HG02610 (cell line): ENCODE measurements at regions not wholly inside any gene's neighbourhood (a gene's known extent, or its start where the extent isn't known, plus 50 kb on each side); places are given as distances from the start of the nearest gene placed in this dataset.
"Not testable (repeated sequence)": the region's sequence is repeated elsewhere in the genome, so short reads cannot be mapped to it uniquely, and the experiment has no call there.

Experiments used
- ATAC-seq: cut with Tn5 transposase; IDR thresholded peaks from one replicate; pipeline ENCODE4 v1.9.1; 2021; ENCODE audit warnings: mild to moderate bottlenecking, moderate library complexity; ENCODE audit not compliant: unreplicated experiment

DNA sequence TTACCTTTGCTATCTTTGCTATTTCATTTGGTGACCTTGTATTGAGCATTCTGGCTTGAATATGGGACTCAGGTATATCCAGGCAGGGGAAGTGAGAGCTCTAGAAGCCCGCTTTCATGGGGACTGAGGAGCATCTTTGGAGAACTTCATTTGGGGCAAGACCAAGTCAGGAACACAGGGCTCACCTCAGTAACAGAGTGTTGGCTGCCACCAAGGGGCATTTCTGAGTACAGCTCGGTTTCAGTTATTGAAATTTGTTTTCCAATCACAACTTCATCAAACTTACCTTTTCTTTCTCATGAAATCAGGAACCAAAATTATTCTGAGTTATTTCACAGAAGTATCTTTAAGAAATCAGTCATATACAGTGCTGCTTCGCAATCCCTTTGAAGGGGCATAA lies 337.2 kb downstream of the C7orf25 start:
- ATAC-seq = no peak

DNA sequence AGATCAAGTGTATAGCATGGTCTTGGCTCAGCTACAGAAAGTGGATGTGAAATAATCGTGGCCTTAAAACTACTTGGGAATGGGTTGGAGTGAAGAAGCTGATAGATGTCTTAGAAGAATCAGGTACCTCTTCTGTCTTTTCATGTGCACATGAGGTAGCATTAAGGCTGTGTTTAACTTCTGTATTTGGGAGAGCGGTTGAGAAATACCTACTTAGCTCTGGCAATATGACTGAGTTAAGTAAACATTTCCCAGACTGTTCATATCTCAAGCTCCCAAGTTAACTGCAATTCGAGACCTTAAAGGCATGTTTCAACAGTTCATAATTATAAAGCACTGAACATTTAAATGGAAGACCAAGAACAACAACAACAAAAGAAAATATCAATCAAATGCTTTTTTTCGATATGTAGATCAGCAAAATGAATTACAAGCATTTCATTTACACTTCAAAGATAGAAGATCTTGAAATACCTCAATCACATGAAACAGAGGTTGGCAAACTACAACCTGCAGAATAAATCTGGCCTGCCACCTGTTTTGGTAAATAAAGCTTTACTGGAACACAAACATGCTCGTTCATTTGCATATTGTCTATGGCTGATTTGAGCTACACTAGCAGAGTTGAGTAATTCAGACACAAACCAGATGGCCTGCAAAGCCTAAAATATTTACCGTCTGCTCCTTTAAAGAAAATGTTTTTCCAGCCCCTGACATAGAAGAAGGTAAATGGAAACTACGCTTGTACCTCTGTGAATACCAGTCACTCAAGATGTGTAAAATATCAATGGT lies 337.1 kb upstream of the GLI3 start:
- ATAC-seq = no peak

DNA sequence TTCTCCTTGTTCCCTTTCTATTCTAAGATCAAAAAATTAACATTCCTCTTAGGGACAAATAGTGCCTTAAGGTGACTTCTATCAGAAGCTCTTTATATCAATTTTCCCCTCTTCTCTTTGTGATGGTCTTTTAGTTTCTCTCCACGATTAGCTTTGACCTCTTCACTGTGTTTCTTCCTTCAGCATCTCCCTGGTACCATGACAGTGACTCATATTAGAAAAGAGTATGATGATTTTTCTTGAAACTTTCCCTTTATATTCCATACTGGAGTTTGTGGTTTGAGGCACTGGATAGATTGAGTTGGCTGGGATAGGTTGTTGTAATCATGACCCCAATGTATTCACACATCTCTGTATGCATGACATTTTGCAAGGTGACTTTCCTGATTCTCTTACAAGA lies 335.6 kb upstream of the GLI3 start:
- no peak for ATAC-seq

DNA sequence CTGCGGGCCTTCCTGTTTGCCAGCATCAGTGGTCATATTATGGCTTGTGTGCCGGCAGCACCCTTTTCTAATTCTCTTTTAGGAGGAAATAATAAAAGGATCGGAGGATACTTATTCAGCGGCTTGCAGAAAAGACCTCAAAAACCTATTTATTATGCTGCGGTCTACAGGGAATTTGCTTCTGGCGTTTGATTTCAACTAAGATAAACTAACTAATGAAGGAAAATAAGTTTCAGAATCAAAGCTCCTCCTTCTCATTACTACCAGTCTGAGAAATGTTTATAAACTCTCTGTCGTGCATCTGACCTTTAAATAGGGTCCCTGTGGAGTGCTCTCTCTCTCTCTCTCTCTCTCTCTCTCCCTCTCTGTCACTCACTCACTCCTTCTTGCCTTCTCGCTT lies 335.0 kb upstream of the GLI3 start:
- ATAC-seq = no peak

DNA sequence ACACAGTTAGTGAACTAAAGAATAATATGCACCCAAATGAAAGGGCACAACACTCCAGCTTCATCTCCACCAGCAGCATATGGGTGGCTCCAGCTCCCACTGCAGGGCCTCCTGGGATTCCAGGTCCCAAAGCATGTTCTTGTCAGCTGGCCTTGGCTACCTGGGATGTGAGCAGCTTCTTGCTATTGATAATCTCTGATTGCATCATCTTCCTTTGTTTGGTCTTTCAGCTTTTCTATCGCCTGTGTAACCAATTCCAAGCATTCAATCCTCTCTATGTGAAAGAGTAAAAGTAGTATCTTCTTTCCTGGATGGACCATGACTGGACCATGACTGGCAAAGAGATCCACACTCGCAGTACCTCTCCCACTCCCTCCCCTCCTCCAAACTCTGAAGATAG lies 333.9 kb upstream of the GLI3 start:
- ATAC-seq = no peak

DNA sequence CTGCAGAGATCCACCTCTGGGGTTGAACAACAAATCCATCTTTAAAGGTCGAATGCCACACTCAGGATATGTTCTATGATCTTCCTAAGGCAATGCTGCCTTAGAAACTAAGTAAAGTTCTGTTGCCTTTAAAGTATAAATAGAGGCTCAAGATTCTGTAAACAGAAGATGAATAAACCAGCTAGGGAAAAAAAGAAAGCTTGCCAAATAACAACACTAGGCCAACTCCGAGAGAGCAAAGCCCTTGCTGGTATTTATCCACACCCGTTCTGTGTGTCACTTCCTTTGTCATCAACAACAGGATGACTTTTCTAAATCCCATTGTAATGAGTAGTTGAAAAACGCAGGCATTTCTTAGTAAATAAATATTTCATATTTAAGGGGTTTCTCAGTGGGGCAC lies 330.0 kb upstream of the GLI3 start:
- ATAC-seq = no peak

DNA sequence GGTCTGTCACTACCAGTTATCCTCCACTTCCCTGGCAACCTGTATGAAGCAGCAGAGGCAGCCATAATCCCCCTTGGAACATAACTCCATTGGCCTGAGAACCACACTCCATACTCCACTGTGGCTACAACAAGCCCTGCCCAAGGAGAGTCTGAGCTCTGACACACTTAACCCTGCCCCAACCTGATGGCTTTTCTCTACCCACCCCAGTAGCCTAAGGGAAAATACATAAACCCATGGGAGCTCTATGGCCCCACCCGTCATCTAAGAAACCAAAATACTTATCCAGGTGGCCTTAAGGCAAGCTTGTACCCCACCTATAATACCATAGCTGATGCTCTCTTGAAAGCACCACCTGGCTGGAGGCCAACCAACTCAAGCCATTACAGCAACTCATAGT lies 324.8 kb upstream of the GLI3 start:
- no peak for ATAC-seq

DNA sequence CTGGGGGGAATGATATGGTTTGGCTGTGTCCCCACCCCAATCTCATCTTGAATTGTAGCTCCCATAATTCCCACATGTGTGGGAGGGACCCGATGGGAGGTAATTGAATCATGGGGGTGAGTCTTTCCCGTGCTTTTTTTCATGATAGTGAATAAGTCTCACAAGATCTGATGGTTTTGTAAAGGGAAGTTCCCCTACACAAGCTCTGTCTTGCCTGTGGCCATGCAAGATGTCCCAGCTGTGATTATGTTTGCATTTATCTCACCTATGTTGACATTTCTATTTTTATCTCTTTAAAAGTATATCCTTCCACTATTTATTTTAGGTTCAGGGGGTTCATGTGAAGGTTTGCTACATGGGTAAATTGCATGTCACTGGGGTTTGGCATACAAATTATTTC lies 323.9 kb upstream of the GLI3 start:
- ATAC-seq = no peak

DNA sequence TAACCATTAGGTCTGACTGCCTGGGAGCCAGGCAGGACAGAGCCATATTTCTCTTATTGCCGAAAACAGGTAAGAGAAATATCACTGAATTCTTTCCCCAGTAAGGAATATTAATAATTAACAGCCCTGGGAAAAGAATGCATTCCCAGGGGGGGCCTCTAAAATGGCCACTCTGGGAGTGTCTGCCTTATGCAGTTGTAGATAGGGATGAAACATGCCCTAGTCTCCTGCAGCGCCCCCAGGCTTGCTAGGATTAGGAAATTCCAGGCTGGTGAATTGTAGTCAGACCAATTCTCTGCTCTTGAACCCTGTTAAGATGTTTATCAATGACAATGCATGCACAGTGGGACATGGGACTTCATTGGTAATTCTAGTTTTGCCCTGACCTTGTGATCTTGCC lies 317.9 kb upstream of the GLI3 start:
- not testable (repeated sequence) for ATAC-seq

DNA sequence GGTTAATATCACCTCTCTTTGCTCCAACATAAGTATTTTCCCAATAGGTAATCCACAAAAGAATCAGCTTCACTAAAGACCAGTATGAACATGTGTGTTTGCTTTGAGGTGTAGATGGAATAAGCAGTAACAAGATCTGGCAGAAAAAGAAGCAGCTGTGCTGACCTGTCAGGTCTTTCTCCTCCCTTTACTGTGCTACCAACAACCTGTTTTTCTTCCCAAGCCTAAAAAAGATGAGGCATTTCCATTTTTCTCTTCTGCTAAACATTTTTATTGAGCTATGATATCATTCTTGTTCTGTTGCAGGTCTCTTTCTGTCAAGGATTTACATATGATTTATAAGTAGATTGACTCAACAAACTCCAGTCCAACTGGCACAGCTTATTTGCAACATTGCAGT lies 315.2 kb upstream of the GLI3 start:
- no peak for ATAC-seq

DNA sequence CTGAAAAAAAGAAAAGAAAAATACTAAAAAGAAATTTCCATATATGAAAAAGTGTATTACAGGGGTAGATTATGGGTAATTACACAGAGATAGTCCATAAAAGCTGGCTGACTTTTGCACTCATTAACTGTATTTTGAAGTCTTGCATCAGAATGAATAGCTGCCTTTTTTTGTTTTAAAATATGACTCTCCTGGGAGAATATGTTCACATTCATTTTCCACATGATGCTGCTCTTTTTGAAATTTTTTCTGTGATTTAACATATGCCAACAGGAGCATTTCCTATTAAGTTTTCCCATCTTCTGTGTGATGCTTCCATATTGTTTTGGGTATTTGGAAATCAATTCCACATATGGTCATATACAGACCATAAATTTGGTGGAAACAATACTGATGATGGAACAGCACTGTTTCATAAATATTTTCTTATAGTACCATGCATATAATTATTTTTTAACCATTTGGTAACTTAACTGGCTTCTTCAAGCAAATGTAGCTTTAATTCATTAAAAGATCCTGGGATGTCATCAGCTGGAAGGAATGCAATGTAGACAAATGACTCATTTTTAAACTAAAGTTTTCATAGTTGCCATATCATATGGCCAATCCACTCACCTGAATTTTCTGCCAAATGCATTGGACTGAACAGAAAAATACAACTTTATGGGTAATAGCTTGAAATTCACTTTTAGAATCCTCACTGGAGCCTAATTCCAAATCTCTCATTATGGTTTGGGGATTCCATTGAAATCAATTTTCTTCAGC lies 313.9 kb upstream of the GLI3 start:
- no peak for ATAC-seq

DNA sequence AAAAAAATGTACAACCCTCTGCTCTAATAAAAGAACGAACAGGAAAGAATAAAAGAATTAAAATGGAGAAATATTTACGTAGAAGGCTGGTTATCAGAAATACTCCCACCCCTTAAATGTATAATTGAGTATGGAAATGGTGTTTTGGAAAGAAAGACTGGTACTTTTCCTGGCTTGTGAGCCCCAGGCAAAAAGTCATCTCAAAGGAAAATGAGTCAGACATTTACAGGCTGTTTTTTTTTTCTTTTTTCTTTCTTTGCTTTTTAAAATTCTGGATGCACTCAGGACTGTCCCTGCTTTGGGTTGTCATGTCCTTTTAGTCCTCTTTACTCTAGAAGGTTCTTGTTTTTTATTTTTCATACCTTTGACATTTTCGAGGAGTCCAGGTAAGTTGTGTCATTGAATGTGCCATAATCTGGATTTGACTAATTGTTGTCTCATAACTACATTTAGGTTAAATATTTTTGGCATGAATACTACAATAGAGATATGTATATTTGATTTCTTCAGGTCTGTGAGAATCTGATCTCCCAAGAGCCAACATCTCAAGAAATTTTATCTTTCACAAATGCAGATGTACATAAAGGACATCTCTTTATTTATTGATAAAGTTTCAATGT lies 313.0 kb upstream of the GLI3 start:
- no peak for ATAC-seq

DNA sequence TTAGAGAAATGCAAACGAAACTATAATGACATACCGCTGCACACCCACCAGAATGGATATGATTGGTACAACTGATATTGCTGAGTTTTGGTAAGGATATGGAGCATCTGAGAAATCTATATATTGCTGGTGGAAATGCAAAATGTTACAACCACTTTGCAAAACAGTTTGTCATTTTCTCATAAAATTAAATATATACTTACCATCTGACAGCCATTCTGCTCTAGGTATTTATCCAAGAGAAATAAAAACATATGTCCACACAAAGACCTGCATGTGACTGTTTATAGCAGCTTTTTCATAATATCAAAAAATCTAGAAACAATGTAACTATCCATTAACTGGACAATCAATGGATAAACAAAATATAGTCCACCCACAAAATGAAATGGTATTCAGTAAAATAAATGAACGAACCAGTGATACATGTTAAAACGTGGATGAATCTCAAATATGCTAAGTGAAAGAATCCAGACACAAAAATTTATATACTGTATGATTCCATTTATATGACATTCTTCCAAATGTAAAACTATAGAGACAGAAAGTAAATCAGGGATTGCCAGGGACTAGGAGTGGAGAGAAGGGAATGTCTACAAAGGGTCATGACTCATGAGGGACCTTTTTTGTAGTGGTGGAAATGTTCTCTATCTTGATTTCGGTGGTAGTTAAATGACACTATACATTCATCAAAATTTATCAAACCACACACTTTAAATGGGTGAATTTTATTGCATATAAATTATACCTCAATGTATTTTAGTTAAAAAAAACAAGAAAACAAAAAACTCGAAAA lies 312.0 kb upstream of the GLI3 start:
- no peak for ATAC-seq

DNA sequence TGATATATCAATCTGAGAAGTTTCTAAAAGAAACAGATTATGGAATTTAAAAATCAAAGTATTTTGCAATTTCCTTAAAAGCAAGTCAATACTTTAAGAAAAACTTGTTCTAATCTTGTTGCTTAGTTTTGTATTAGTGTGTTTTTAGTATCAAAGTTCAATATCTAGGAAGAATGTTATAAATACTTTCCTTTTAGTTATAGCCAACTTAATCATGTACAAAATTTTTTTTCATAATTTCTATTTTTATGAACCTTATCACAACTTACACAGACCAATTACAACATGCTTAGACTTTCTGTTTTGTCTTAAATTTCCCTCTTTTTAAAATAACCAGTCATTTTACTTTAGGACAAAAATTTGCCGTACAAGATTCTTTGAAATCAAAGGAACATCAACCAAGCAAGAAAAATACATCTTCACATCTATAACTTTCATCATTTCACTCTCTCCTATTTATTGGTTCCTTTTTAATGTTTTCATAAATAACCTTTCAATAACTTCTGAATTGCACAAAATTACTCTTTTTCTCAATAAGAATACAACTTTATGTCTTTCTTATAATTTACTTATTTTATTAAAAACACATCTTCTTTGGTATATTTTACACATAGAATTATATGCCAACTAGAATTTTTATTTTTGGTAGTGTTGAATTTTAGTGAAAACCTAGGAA lies 308.2 kb upstream of the GLI3 start:
- ATAC-seq = no peak

DNA sequence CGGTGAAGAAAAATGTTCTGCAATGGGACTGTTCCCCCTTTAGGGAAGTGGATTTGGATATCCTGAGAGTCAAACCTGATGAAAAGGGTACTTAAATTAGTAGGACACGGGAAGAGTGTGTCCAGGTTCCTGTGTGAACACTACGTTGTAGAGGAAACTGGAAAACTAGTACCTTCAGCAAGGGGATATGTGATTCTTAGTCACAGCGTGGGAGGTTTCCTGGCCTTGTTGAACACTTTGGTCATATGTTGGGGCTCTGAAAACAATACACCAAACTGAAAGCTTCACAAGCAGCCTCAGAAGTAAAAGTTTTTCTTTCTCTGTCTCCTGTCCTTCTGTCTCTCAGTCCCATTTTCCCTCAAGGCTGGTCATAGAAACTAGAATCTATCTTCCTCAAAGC lies 306.9 kb upstream of the GLI3 start:
- ATAC-seq = no peak

DNA sequence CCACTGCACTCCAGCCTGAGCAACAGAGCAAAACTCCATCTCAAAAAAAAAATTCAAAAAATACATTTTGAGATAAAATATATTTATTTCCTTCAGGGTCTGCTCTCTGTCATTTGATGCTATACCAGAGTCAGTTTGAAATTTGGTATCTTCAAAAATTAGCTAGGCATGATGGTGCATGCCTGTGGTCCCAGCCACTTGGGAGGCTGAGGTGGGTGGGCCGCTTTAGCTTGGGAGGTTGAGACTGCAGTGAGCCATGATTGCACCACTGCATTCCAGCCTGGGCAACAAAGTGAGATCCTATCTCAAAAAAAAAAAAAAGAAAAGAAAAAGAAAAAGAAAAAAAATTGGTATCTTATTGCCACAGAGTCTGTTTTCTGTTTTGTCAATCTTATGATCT lies 305.4 kb upstream of the GLI3 start:
- not testable (repeated sequence) for ATAC-seq

DNA sequence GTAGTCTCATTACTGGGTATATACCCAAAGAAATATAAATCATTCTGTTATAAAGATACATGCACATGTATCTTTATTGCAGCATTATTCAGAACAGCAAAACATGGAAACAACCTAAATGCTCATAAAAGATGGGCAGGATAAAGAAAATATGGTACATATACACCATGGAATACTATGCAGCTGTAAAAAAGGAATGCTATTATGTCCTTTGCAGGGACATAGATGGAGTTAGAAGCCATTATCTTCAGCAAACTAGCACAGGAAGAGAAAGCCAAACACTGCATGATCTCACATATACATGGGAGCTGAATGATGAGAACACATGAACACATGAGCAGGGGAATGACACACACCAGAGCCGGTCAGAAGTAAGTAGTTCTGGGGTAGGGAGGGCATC lies 297.4 kb upstream of the GLI3 start:
- no peak for ATAC-seq

DNA sequence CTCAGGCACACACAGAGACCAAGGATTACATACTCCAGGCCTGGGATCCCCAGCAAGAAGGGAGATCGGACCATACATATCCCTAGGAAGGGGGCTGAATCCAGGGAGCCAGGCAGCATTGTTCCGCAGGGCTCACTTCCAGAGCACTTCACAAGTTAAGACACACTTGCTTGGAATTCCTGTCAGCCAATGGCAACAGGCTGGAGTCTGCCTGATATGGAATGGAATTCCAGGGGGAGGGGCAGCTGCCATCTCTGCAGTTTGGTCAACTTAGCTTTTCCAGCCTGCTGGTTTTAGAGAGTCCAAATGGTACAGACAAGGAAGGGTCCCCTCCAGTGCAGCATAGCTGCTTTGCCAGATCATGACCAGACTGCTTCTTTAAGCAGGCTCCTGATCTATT lies 290.0 kb upstream of the GLI3 start:
- no peak for ATAC-seq

DNA sequence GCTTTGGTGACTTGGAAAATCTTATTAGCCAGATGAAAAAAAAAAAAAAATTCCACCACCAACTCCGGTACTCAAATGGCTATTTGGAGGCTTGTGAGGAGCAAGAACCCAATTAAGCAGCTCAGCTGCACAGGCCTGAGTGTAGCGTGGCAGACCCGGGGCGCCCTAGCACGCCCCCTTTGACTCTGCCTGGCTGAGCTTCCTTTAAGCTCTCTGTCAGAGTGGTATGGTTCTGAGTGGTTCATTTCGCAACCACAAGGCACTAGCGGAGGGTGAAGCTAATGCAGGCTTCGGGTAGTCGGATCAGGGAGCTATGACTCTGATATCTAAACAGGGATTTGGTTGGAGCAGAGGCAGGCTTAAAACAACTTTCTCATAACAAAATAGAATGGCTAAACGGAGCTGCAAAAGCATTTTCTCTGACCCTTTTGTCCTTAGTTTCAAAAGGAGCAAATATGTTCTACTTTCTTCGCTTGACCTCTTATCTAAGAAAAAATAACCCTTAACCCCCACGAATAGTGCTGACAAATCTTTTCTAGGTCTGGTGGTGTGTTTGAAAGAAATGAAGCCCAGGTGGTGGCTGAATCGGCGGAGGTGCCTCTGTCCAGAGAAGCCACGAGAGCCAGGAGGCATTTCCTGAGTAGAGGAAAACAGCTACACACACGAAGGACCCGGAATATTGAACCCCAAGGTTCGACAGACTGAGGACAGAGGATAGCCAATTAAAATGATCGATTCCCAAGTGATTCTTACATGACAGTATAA lies 285.4 kb upstream of the GLI3 start:
- no peak for ATAC-seq

DNA sequence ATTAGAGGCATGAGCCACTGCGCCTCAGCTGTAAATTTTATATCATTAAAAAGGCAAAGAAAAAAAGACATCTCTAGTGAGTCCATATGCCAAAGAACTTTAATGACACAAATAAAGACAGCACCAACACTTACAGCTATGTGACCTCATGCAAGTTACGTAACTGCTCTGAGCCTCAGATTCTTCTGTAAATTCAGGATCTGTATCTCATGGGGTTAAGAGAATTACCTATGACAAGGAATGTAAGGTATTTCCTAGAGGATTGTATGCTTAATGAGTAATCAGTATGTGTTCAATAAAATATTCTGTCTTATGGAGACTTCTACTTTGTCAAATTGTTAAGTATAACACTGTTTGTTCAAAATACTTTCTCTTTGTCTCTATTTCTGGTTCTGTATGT lies 274.0 kb upstream of the GLI3 start:
- no peak for ATAC-seq
